IMR-90 (cell line): ENCODE measurements at regions not wholly inside any gene's neighbourhood (a gene's known extent, or its start where the extent isn't known, plus 50 kb on each side); places are given as distances from the start of the nearest gene placed in this dataset.

Experiments
- ATAC-seq: fragments of 200-7000 bp; cut with Tn5 transposase; 2 replicates; pipeline ENCODE4 v1.9.1; 2020; ENCODE audit warnings: low read depth, mild to moderate bottlenecking, moderate library complexity
- BruUV-seq: library from RNA; stranded (reverse); fragments of 400-500 nt; replicated peaks from 2 replicates; lab custom pipeline; 2021; lab: Mats Ljungman, UMichigan
- CTCF ChIA-PET: fragments of 300-600 bp; formaldehyde crosslinking; extraction: SDS; loops from one replicate; lab custom pipeline; 2021; ENCODE audit warnings: antibody characterized with exemption; lab: Yijun Ruan, JAX
- POLR2A ChIA-PET: fragments of 300-600 bp; sonication (Branson Sonifier 250); formaldehyde crosslinking; loops from one replicate; lab custom pipeline; 2022; ENCODE audit warnings: antibody characterized with exemption; ENCODE audit not compliant: unreplicated experiment; lab: Charles Lee
- DNase-seq: peaks from one replicate; pipeline ENCODE4 v3.0.0; 2013
- H2AFZ ChIP-seq: replicated peaks from 2 replicates; pipeline ENCODE3; 2013; ENCODE audit warnings: low read length, mild to moderate bottlenecking; ENCODE audit not compliant: poor library complexity
- H2AK5ac ChIP-seq: 2 replicates; pipeline ENCODE4 v1.6.1; 2013; ENCODE audit warnings: low read depth, low read length, inconsistent platforms
- H2AK9ac ChIP-seq: replicated peaks from 2 replicates; pipeline ENCODE3; 2013; ENCODE audit warnings: mild to moderate bottlenecking, low read depth, low read length, moderate library complexity; ENCODE audit not compliant: poor library complexity
- H2BK120ac ChIP-seq: 2 replicates; pipeline ENCODE4 v1.6.1; 2013; ENCODE audit warnings: low read depth, low read length, inconsistent platforms
- H2BK15ac ChIP-seq: 3 replicates; pipeline ENCODE4 v1.6.1; 2013; ENCODE audit warnings: low read depth, low read length, inconsistent platforms
- H2BK20ac ChIP-seq: 2 replicates; pipeline ENCODE4 v1.6.1; 2013; ENCODE audit warnings: low read depth, mild to moderate bottlenecking, inconsistent platforms, low read length, moderate library complexity
- H2BK5ac ChIP-seq: 2 replicates; pipeline ENCODE4 v1.6.1; 2013; ENCODE audit warnings: mild to moderate bottlenecking, low read depth, low read length, inconsistent platforms; ENCODE audit not compliant: poor library complexity, severe bottlenecking
- H3K14ac ChIP-seq: replicated peaks from 2 replicates; pipeline ENCODE4 v1.6.1; 2013; ENCODE audit warnings: low read depth, low read length, inconsistent platforms
- H3K18ac ChIP-seq: 2 replicates; pipeline ENCODE4 v1.6.1; 2013; ENCODE audit warnings: low read depth, low read length, control low read depth
- H3K23ac ChIP-seq: 2 replicates; pipeline ENCODE4 v1.6.1; 2013; ENCODE audit warnings: low read depth, low read length, inconsistent platforms
- H3K27ac ChIP-seq: 2 replicates; pipeline ENCODE4 v1.5.1; 2013; ENCODE audit warnings: mild to moderate bottlenecking, control low read depth, low read length; ENCODE audit not compliant: insufficient read depth
- H3K27me3 ChIP-seq: 2 replicates; pipeline ENCODE4 v1.6.1; 2013; ENCODE audit warnings: low read length; ENCODE audit not compliant: control insufficient read depth, insufficient read depth
- H3K36me3 ChIP-seq: 2 replicates; pipeline ENCODE4 v1.6.1; 2013; ENCODE audit warnings: low read length, mixed read lengths; ENCODE audit not compliant: control insufficient read depth, insufficient read depth
- H3K4ac ChIP-seq: 2 replicates; pipeline ENCODE4 v1.6.1; 2013; ENCODE audit warnings: low read depth, low read length, inconsistent platforms
- H3K4me1 ChIP-seq: 2 replicates; pipeline ENCODE4 v1.6.1; 2013; ENCODE audit warnings: low read length, mixed read lengths; ENCODE audit not compliant: control insufficient read depth, insufficient read depth
- H3K4me2 ChIP-seq: 2 replicates; pipeline ENCODE4 v1.6.1; 2013; ENCODE audit warnings: low read depth, mild to moderate bottlenecking, control low read depth, low read length, moderate library complexity
- H3K4me3 ChIP-seq: 2 replicates; pipeline ENCODE4 v1.5.1; 2013; ENCODE audit warnings: low read depth, mild to moderate bottlenecking, control low read depth, low read length, moderate library complexity; ENCODE audit not compliant: insufficient read depth
- H3K56ac ChIP-seq: 2 replicates; pipeline ENCODE4 v1.6.1; 2013; ENCODE audit warnings: low read length, inconsistent platforms; ENCODE audit not compliant: insufficient read depth; ENCODE audit errors: extremely low read depth
- H3K79me1 ChIP-seq, 2 experiments: 2 replicates each; pipeline ENCODE4 v1.6.1; 2013; ENCODE audit warnings: low read length in 2 of 2, inconsistent platforms in 1 of 2, low read depth in 1 of 2
- H3K9ac ChIP-seq: 2 replicates; pipeline ENCODE4 v1.6.1; 2013; ENCODE audit warnings: low read depth, low read length, control low read depth
- H3K9me1 ChIP-seq: 2 replicates; pipeline ENCODE4 v1.6.1; 2013; ENCODE audit warnings: low read length, inconsistent platforms; ENCODE audit not compliant: insufficient read depth
- H3K9me3 ChIP-seq: 2 replicates; pipeline ENCODE4 v1.6.1; 2013; ENCODE audit warnings: low read length; ENCODE audit not compliant: control insufficient read depth, insufficient read depth
- H4K20me1 ChIP-seq: 2 replicates; pipeline ENCODE4 v1.6.1; 2013; ENCODE audit warnings: low read length, inconsistent platforms; ENCODE audit not compliant: insufficient read depth
- H4K5ac ChIP-seq: 2 replicates; pipeline ENCODE4 v1.6.1; 2013; ENCODE audit warnings: mild to moderate bottlenecking, low read depth, low read length, control low read depth
- H4K8ac ChIP-seq, 2 experiments: 2 replicates each; pipeline ENCODE4 v1.6.1; 2013; ENCODE audit warnings: low read depth in 2 of 2, low read length in 2 of 2, control low read depth in 1 of 2, inconsistent platforms in 1 of 2
- H4K91ac ChIP-seq: 2 replicates; pipeline ENCODE4 v1.6.1; 2013; ENCODE audit warnings: low read depth, low read length, inconsistent platforms; ENCODE audit not compliant: insufficient read depth
- BHLHE40 ChIP-seq: fragments of 150-350 bp; IDR thresholded peaks from 2 replicates; pipeline ENCODE4 v1.6.1; 2016; ENCODE audit warnings: mild to moderate bottlenecking, low read depth, low read length
- CHD1 ChIP-seq: IDR thresholded peaks from 2 replicates; pipeline ENCODE4 v1.6.1; 2012; ENCODE audit warnings: low read depth, low read length, improper control_type of control experiment
- CTCF ChIP-seq: conservative IDR thresholded peaks from 2 replicates; pipeline ENCODE4 v1.5.1; 2012; ENCODE audit warnings: mild to moderate bottlenecking, low read depth, low read length, improper control_type of control experiment
- MAFK ChIP-seq: IDR thresholded peaks from 2 replicates; pipeline ENCODE4 v1.6.1; 2012; ENCODE audit warnings: low read depth, low read length, improper control_type of control experiment
- MAZ ChIP-seq: IDR thresholded peaks from 2 replicates; pipeline ENCODE4 v1.6.1; 2012; ENCODE audit warnings: low read depth, mild to moderate bottlenecking, low read length, improper control_type of control experiment, moderate library complexity, borderline replicate concordance
- MXI1 ChIP-seq: IDR thresholded peaks from 2 replicates; pipeline ENCODE4 v1.6.1; 2012; ENCODE audit warnings: low read depth, mild to moderate bottlenecking, low read length, moderate library complexity, borderline replicate concordance
- NFE2L2 ChIP-seq: fragments of 150-350 bp; IDR thresholded peaks from 2 replicates; pipeline ENCODE4 v1.6.1; 2016; ENCODE audit warnings: low read depth, mild to moderate bottlenecking, low read length
- POLR2A ChIP-seq: IDR thresholded peaks from 2 replicates; pipeline ENCODE4 v1.6.1; 2012; ENCODE audit warnings: mild to moderate bottlenecking, low read depth, low read length
- RAD21 ChIP-seq: IDR thresholded peaks from 2 replicates; pipeline ENCODE4 v1.6.1; 2012; ENCODE audit warnings: low read length, improper control_type of control experiment
- RCOR1 ChIP-seq: IDR thresholded peaks from 2 replicates; pipeline ENCODE4 v1.6.1; 2012; ENCODE audit warnings: mild to moderate bottlenecking, low read length, improper control_type of control experiment; ENCODE audit not compliant: insufficient replicate concordance
- SMC3 ChIP-seq: fragments of 150-350 bp; IDR thresholded peaks from 2 replicates; pipeline ENCODE4 v1.6.1; 2016; ENCODE audit warnings: low read depth, mild to moderate bottlenecking, antibody characterized with exemption, low read length, moderate library complexity
- WGBS, 2 experiments: methylation state at CpG; one replicate each; pipeline versions ENCODE4 v1.1.5 to v1.1.7; 2013; ENCODE audit warnings: missing lambda C conversion rate in 2 of 2; ENCODE audit not compliant: insufficient read length in 1 of 2; ENCODE audit errors: extremely low coverage in 2 of 2; 5-methylcytosine and 5-hydroxymethylcytosine counted together
- dilution Hi-C: fragments of 300-500 bp; cut with HindIII; formaldehyde crosslinking; loops from one replicate; pipeline ENCODE4 v1.14.3; 2018; ENCODE audit warnings: low sequenced_read_pairs; ENCODE audit not compliant: unreplicated experiment
- in situ Hi-C: fragments of 300-500 bp; cut with MboI; formaldehyde crosslinking; loops from 3 replicates; pipeline ENCODE4 v1.14.3; 2019; ENCODE audit warnings: low sequenced_read_pairs, inconsistent platforms, mixed read lengths
- intact Hi-C: fragments of 100-400 bp; cut with micrococcal nuclease; formaldehyde crosslinking; loops from 2 replicates; pipeline ENCODE4 v1.10.0; 2022

DNA sequence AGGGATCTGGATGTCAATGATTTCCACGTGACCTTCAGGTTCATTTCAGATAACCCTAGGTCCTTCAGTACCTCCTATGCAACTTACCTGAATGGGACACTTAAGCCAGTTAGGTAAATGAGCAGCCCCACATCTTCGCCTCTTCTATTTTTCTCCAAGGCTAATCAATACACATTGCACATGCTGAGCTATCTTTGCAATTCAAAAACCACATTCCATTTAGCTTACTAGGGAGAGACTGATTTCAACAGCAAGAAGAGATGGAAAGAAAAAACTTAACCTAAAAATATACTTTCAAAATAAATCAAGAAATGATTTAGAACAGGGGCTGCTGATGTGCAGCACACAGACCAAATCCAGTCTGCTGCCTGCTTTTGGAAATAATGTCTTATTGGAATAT is 81.8 kb upstream of the CDCA7L start:
- DNase-seq, result no peak
- ChIA-PET POLR2A (no interaction called here), CTCF (no interaction called here)
- no peaks in the 10 kb centered on the region for H3K9me1 ChIP-seq
- H3K79me1 ChIP-seq, result no peaks in the 10 kb centered on the region
- dilution Hi-C loops, result no loop called here
- H3K4me2 ChIP-seq, result no peak overlapping the region
- no peak overlapping the region for H3K23ac ChIP-seq
- no peak for ATAC-seq
- H2AFZ ChIP-seq, result no peak overlapping the region
- no peaks in the 10 kb centered on the region for H3K4me1 ChIP-seq
- no peak overlapping the region for H4K91ac ChIP-seq
- H3K9me3 ChIP-seq, result no peaks in the 10 kb centered on the region
- in situ Hi-C loops, result no loop called here
- intact Hi-C loops, result no loop called here
- TF ChIP-seq POLR2A (no peak), MAZ (no peak), RAD21 (no peak), MAFK (no peak), BHLHE40 (no peak), NFE2L2 (no peak), RCOR1 (no peak), MXI1 (no peak), CHD1 (no peak), SMC3 (no peak), CTCF (no peak)
- no TSS peak for BruUV-seq
- H3K4me3 ChIP-seq, result no peak overlapping the region
- H2BK20ac ChIP-seq, result no peak overlapping the region
- no peak overlapping the region for H4K5ac ChIP-seq
- no peak overlapping the region for H2AK5ac ChIP-seq
- H2BK15ac ChIP-seq, result no peak overlapping the region
- no peak overlapping the region for H3K27ac ChIP-seq
- H4K8ac ChIP-seq, result no peak overlapping the region
- no peak overlapping the region for H3K14ac ChIP-seq
- no peaks in the 10 kb centered on the region for H3K27me3 ChIP-seq
- no peak overlapping the region for H2BK5ac ChIP-seq
- no peak overlapping the region for H2AK9ac ChIP-seq
- WGBS, 2 experiments, result no CpG with 5 or more reads among the region's 2 CpGs
- H3K18ac ChIP-seq, result no peak overlapping the region
- H3K56ac ChIP-seq, result no peak overlapping the region
- H4K20me1 ChIP-seq, result no peaks in the 10 kb centered on the region
- H2BK120ac ChIP-seq, result no peak overlapping the region
- H3K9ac ChIP-seq, result no peak overlapping the region
- no peaks in the 10 kb centered on the region for H3K36me3 ChIP-seq
- no peak overlapping the region for H3K4ac ChIP-seq
